ENCODE measurements at regions not wholly inside any gene's neighbourhood (a gene's known extent, or its start where the extent isn't known, plus 50 kb on each side); places are given as distances from the start of the nearest gene placed in this dataset.

- TF ChIP-seq CTCF (IDR thresholded peaks at IDR 0.05), result no peak
- TF ChIP-seq MAZ (IDR thresholded peaks at IDR 0.05; ENCODE audit: borderline replicate concordance, low read depth, low read length), result no peak
- TF ChIP-seq KDM5A (IDR thresholded peaks at IDR 0.05), result no peak
- TF ChIP-seq GATA3 (IDR thresholded peaks at IDR 0.05; ENCODE audit: borderline replicate concordance), result no peak
- no peak for TF ChIP-seq RARB (CRISPR knock-in tag; IDR thresholded peaks at IDR 0.05)
These were observed 1029.5 kb downstream of the C4orf33 start for GRCh38 chr4:130125467-130125866.

Measured in A549 (cell line).